Panc1 (cell line): ENCODE measurements at regions not wholly inside any gene's neighbourhood (a gene's known extent, or its start where the extent isn't known, plus 50 kb on each side); places are given as distances from the start of the nearest gene placed in this dataset.

ENCODE experiments used
- ATAC-seq: fragments of 200-7000 bp; cut with Tn5 transposase; 2 replicates; pipeline ENCODE4 v1.9.1; 2020; ENCODE audit warnings: mild to moderate bottlenecking, moderate library complexity
- BruUV-seq: library from RNA; stranded (reverse); fragments of 400-500 nt; replicated peaks from 2 replicates; lab custom pipeline; 2021; lab: Mats Ljungman, UMichigan
- CTCF ChIA-PET: fragments of 300-600 bp; sonication (Branson Sonifier 250); formaldehyde crosslinking; loops from one replicate; lab custom pipeline; 2022; ENCODE audit warnings: antibody characterized with exemption; lab: Charles Lee
- POLR2A ChIA-PET: fragments of 300-600 bp; sonication (Branson Sonifier 250); formaldehyde crosslinking; loops from one replicate; lab custom pipeline; 2022; ENCODE audit warnings: antibody characterized with exemption; lab: Charles Lee
- DNase-seq: peaks from one replicate; pipeline ENCODE4 v3.0.0-alpha.2; 2010; ENCODE audit warnings: low read depth, low spot score
- H3K27ac ChIP-seq: 2 replicates; pipeline ENCODE4 v1.5.1; 2011; ENCODE audit warnings: mild to moderate bottlenecking, low read length, inconsistent platforms
- H3K27me3 ChIP-seq: fragments of 200-500 bp; sonication (Bioruptor generic); 2 replicates; pipeline ENCODE4 v1.6.0; 2014; ENCODE audit warnings: low read length, inconsistent platforms; ENCODE audit not compliant: control insufficient read depth, insufficient read depth
- H3K36me3 ChIP-seq: fragments of 200-500 bp; sonication (Bioruptor generic); 2 replicates; pipeline ENCODE4 v1.5.1; 2014; ENCODE audit warnings: inconsistent platforms, mild to moderate bottlenecking, low read length, moderate library complexity; ENCODE audit not compliant: control insufficient read depth, insufficient read depth
- H3K4me1 ChIP-seq: 2 replicates; pipeline ENCODE4 v1.5.1; 2011; ENCODE audit warnings: inconsistent platforms, mild to moderate bottlenecking, low read length, moderate library complexity; ENCODE audit not compliant: control insufficient read depth, insufficient read depth
- H3K4me3 ChIP-seq, 2 experiments: 2 replicates each; pipeline ENCODE4 v1.5.1; 2011 to 2012; ENCODE audit warnings: low read depth in 2 of 2, low read length in 2 of 2, mild to moderate bottlenecking in 2 of 2, inconsistent platforms in 1 of 2, moderate library complexity in 1 of 2
- H3K9me3 ChIP-seq: fragments of 200-500 bp; sonication (Bioruptor generic); 2 replicates; pipeline ENCODE4 v1.5.1; 2014; ENCODE audit warnings: low read depth, mild to moderate bottlenecking, inconsistent platforms, low read length, moderate library complexity; ENCODE audit not compliant: control insufficient read depth, insufficient read depth
- CTCF ChIP-seq: fragments of 450-650 bp; IDR thresholded peaks from 2 replicates; pipeline ENCODE4 v1.5.1; 2017; ENCODE audit warnings: mild to moderate bottlenecking
- POLR2AphosphoS5 ChIP-seq: IDR thresholded peaks from 2 replicates; pipeline ENCODE4 v1.6.1; 2012; ENCODE audit warnings: mild to moderate bottlenecking, low read depth, low read length, moderate library complexity
- REST ChIP-seq, 2 experiments: IDR thresholded peaks; 2 replicates each; pipeline ENCODE4 v1.6.1; 2011 to 2012; ENCODE audit warnings: low read depth in 2 of 2, control low read depth in 1 of 2, low read length in 1 of 2, mild to moderate bottlenecking in 1 of 2, moderate library complexity in 1 of 2; ENCODE audit not compliant: insufficient read depth in 1 of 2
- SIN3A ChIP-seq: IDR thresholded peaks from 2 replicates; pipeline ENCODE4 v1.6.1; 2012; ENCODE audit warnings: low read depth, mild to moderate bottlenecking, low read length, moderate library complexity, borderline replicate concordance; ENCODE audit not compliant: insufficient read depth
- TCF7L2 ChIP-seq: IDR thresholded peaks from 2 replicates; pipeline ENCODE4 v1.6.1; 2011; ENCODE audit warnings: mild to moderate bottlenecking, low read depth, low read length, inconsistent platforms
- in situ Hi-C: cut with HindIII; loops from 2 replicates; pipeline ENCODE4 v1.10.0; 2016; ENCODE audit warnings: low sequenced_read_pairs, low pct_unique_long_range_greater_than_20kb
- intact Hi-C: fragments of 100-400 bp; cut with micrococcal nuclease; formaldehyde crosslinking; loops from one replicate; pipeline ENCODE4 v1.10.0; 2022; ENCODE audit not compliant: unreplicated experiment

- no peak for TF ChIP-seq CTCF
- TF ChIP-seq TCF7L2 = no peak
- TF ChIP-seq SIN3A = no peak
- TF ChIP-seq REST (IDR thresholded peaks at IDR 0.05; ENCODE audit: insufficient read depth in 1 of 2, low read depth in 2 of 2, low read length in 1 of 2) = no peak
- no peak for TF ChIP-seq POLR2AphosphoS5
- no TSS peak for BruUV-seq
- Histone ChIP-seq H3K36me3 (no peaks in the 10 kb centered on the region), H3K4me3 (no peak overlapping the region), H3K27me3 (no peaks in the 10 kb centered on the region), H3K4me1 (no peaks in the 10 kb centered on the region), H3K27ac (no peak overlapping the region), H3K9me3 (no peaks in the 10 kb centered on the region)
- POLR2A ChIA-PET = no interaction called here
- intact Hi-C loops = no loop called here
- DNase-seq = no peak
- no peak for ATAC-seq
- in situ Hi-C loops = no loop called here
- CTCF ChIA-PET = no interaction called here
These were observed 217.2 kb downstream of the OTOR start for GRCh38 chr20:16965401-16965800.

- H3K27ac ChIP-seq = no peak overlapping the region
- in situ Hi-C loops = no loop called here
- POLR2A ChIA-PET = no interaction called here
- DNase-seq (no peak), ATAC-seq (no peak)
- no peaks in the 10 kb centered on the region for H3K27me3 ChIP-seq
- no peak overlapping the region for H3K4me3 ChIP-seq
- BruUV-seq = no TSS peak
- H3K36me3 ChIP-seq = no peaks in the 10 kb centered on the region
- no peaks in the 10 kb centered on the region for H3K4me1 ChIP-seq
- CTCF ChIA-PET = no interaction called here
- no peaks in the 10 kb centered on the region for H3K9me3 ChIP-seq
- intact Hi-C loops = no loop called here
- TF ChIP-seq REST (IDR thresholded peaks at IDR 0.05; ENCODE audit: insufficient read depth in 1 of 2, low read depth in 2 of 2, low read length in 1 of 2) = no peak
- no peak for TF ChIP-seq TCF7L2
- no peak for TF ChIP-seq CTCF
- no peak for TF ChIP-seq SIN3A
- TF ChIP-seq POLR2AphosphoS5 = no peak
These were observed 218.2 kb downstream of the OTOR start for GRCh38 chr20:16966276-16966880.
